ENCODE measurements at regions not wholly inside any gene's neighbourhood (a gene's known extent, or its start where the extent isn't known, plus 50 kb on each side); places are given as distances from the start of the nearest gene placed in this dataset.

- DNase-seq, result no peak
- intact Hi-C loops (cut with DNase I), result no loop called here
- Histone ChIP-seq H3K4me1 (replicated peaks in 1 of 2) (no peaks in the 10 kb centered on the region), H3K36me3 (replicated peaks in 1 of 2) (no peaks in the 10 kb centered on the region), H3K27me3 (no peaks in the 10 kb centered on the region), H3K27ac (no peak overlapping the region), H3K9me3 (replicated peaks in 1 of 3) (no peaks in the 10 kb centered on the region), H3K4me3 (no peak overlapping the region)
- no peak for TF ChIP-seq CTCF (IDR thresholded peaks at IDR 0.05)
- TF ChIP-seq POLR2A (IDR thresholded peaks at IDR 0.05), result no peak
- WGBS, 4 donors, result 60 to 68% (median 63%) methylated on average over 5 of the region's 5 CpGs
Measured at GRCh38 chr13:85618521-85618920, 180.7 kb downstream of the SLITRK6 start.

- WGBS, 4 donors, result 78 to 88% (median 79%) methylated on average over 2 of the region's 2 CpGs
- no peaks in the 10 kb centered on the region for H3K36me3 ChIP-seq (replicated peaks in 1 of 2)
- intact Hi-C loops (cut with DNase I), result no loop called here
- no peaks in the 10 kb centered on the region for H3K4me1 ChIP-seq (replicated peaks in 1 of 2)
- no peak for TF ChIP-seq POLR2A (IDR thresholded peaks at IDR 0.05)
- TF ChIP-seq CTCF (IDR thresholded peaks at IDR 0.05), result no peak
- no peaks in the 10 kb centered on the region for H3K9me3 ChIP-seq (replicated peaks in 1 of 3)
- no peak overlapping the region for H3K27ac ChIP-seq
- no peaks in the 10 kb centered on the region for H3K27me3 ChIP-seq
- no peak for DNase-seq
- no peak overlapping the region for H3K4me3 ChIP-seq
Measured at GRCh38 chr13:85616275-85616674, 182.9 kb downstream of the SLITRK6 start.

- H3K27ac ChIP-seq, result no peak overlapping the region
- H3K27me3 ChIP-seq, result no peaks in the 10 kb centered on the region
- TF ChIP-seq POLR2A (IDR thresholded peaks at IDR 0.05) (no peak), CTCF (IDR thresholded peaks at IDR 0.05) (no peak)
- no peaks in the 10 kb centered on the region for H3K9me3 ChIP-seq (replicated peaks in 1 of 3)
- no peaks in the 10 kb centered on the region for H3K4me1 ChIP-seq (replicated peaks in 1 of 2)
- DNase-seq, result no peak
- intact Hi-C loops (cut with DNase I), result no loop called here
- 64 to 77% (median 69%) methylated on average over 2 of the region's 2 CpGs for WGBS, 4 donors
- H3K4me3 ChIP-seq, result no peak overlapping the region
- H3K36me3 ChIP-seq (replicated peaks in 1 of 2), result no peaks in the 10 kb centered on the region
Measured at GRCh38 chr13:85615031-85615430, 184.2 kb downstream of the SLITRK6 start.

- no peak overlapping the region for H3K4me3 ChIP-seq
- TF ChIP-seq CTCF (IDR thresholded peaks at IDR 0.05), result no peak
- no peak for TF ChIP-seq POLR2A (IDR thresholded peaks at IDR 0.05)
- H3K27ac ChIP-seq, result no peak overlapping the region
- WGBS, 4 donors, result 69 to 82% (median 73%) methylated on average over 2 of the region's 2 CpGs
- H3K27me3 ChIP-seq, result no peaks in the 10 kb centered on the region
- no peak for DNase-seq
- intact Hi-C loops (cut with DNase I), result no loop called here
- no peaks in the 10 kb centered on the region for H3K36me3 ChIP-seq (replicated peaks in 1 of 2)
- no peaks in the 10 kb centered on the region for H3K9me3 ChIP-seq (replicated peaks in 1 of 3)
- no peaks in the 10 kb centered on the region for H3K4me1 ChIP-seq (replicated peaks in 1 of 2)
Measured at GRCh38 chr13:85610024-85610423, 189.2 kb downstream of the SLITRK6 start.

All from adrenal gland (tissue), 9 donors.